Suppressor macrophage (primary cell): ENCODE measurements at regions not wholly inside any gene's neighbourhood (a gene's known extent, or its start where the extent isn't known, plus 50 kb on each side); places are given as distances from the start of the nearest gene placed in this dataset.
"Not testable (repeated sequence)": the region's sequence is repeated elsewhere in the genome, so short reads cannot be mapped to it uniquely, and the experiment has no call there.

Source experiments
- DNase-seq, 4 experiments: peaks; one replicate each; pipeline ENCODE4 v3.0.0-alpha.2; 2020 to 2022

GRCh38 chr7:29703830-29704229 lies 102.5 kb upstream of the WIPF3 start:
- not testable (repeated sequence) for DNase-seq

DNA sequence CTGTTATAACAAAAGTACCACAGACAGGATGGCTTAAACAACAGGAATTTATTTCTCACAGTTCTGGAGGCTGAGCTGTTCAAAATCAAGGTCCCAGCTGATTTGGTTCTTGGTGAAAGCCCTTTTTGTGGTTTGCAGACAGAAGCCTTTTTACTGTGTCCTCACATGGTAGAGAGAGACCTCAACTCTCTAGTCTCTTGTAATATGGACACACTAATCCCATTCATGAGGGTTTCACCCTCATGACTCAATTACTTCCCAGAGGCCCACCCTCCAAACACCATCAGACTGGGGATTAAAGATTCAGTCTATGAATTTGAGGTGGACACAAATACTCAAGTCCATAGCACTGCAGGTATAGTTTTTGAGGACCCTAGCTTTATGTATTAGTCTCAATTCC lies 97.3 kb upstream of the WIPF3 start:
- DNase-seq, result not testable (repeated sequence)

- DNase-seq, result not testable (repeated sequence)
Measured at GRCh38 chr7:29723127-29723526, 83.2 kb upstream of the WIPF3 start.

- DNase-seq, result no peak
Measured at GRCh38 chr7:29723599-29723998, 82.7 kb upstream of the WIPF3 start.

GRCh38 chr7:29729534-29730165 lies 76.7 kb upstream of the WIPF3 start:
- DNase-seq, result not testable (repeated sequence)

DNA sequence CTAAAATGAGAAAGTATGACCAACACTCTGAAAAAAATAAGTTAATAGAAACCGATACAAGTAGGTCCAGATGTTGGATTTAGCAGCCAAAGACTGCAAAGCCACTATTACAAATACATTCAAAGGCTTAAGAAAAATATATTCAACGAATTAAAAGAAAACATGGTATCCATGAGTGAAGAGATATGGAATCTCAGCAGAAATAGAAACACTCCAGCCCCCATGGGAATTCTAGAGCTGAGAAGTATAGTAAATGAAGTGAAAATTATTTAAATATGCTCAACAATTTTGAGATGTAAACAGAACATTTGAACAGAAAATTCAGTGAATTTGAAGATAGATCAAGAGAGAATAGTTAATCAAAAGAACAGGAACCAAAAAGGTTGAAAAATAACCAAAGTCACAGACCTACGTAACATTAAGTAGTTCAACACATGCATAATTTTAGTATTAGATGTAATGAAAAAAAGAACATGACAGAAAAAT lies 72.0 kb upstream of the WIPF3 start:
- DNase-seq, result no peak

DNA sequence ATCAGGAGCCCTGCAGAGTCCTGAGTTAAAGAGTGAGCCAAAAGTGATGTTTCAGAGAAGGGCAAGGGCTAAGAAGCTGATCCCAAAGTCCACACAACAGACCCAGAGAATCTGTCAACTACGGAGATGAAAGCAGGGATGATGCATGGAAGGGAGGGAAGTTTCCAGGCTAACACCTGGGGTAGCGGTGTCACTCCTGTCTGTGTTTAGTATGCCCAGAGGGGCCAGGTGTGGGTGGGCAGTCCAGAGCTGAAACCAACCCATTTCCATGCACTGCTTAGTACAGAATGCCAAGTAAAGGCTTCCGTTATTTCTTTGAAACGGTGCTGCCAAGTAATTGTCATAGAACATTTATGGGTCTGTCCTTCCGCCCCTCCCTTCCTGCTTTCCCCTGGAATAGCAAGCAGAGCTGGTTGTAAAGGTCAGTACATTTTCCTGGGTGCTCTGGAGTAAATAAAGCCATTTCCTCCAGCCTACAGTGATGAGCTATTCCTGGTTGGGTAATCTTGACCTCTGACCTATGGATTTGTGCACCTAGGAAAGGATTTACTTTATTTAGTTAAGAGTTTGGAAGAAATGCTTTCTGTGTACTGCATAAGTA lies 58.6 kb upstream of the WIPF3 start:
- DNase-seq, result not testable (repeated sequence)

GRCh38 chr7:29748286-29749099 lies 57.8 kb upstream of the WIPF3 start:
- DNase-seq, result peak; percentile 31 to 79 (median 56)

DNA sequence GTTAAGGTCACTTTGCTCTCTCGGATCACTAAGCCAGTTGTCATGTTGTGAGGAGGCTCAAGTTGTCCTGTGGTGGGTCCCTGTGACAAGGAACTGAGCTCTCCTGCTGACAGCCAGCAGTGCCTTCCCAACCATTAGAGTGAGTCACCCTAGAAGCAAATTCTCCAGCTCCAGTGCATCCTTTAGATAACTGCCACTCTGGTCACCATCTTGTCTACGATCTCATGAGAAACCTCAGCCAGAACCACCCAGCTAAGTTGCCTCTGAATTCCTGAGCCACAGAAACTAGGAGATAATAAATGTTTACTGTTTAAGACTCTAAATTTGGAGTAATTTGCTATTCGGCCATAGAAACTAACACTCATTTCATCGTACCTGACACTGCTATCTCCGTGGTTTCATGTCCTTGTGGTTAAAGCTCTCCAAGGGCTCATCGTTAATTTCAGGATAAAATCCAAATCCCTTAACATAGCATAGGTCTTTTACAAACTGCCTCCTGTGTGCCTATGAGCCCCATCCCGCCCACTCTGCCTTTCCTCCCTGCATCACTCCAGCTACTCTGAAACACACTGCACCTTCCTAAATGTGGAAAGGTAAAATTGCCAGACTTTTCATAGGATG lies 56.5 kb upstream of the WIPF3 start:
- no peak for DNase-seq

DNA sequence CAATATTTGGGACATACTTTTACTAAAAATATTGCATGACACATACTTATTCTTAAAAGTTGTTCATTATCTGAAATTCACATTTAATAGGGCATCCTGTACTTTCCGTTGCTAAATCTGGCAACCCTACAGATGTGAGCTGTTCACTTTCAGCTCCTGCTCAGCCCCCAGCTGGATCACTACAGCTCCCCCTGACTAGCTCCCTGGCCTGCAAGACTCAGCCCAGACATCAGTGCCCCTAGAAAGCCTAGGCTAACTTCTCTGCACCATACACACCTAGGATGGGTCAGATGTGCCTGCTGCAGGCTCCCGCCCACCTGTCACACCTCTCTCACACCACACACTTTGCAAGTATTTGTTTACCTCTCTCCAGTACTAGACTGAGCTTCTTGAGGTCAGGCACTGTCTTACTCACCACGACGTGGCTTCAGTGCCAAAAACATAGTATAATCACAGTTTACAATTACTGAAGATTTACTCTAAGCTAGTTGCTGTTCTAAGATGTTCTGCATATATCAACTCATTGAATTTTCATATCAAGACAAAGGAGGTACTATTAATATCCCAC lies 55.9 kb upstream of the WIPF3 start:
- not testable (repeated sequence) for DNase-seq

DNA sequence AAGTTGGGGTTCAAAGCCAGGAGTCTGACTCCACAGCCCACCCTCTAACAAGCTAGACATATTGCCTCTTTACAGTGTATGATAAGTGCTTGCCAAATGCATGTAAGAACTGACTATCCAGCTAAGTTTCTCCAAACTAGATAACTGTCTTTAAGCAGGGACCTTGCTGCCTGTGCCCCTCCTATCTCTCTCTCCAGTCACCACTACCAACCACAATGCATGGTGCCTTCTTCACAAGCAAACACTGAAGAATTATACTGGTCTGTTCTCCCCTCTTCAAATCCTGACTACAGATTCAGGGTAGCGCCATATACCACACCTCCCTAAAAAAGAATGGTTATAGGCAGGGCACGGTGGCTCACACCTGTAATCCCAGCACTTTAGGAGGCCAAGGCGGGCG lies 55.3 kb upstream of the WIPF3 start:
- not testable (repeated sequence) for DNase-seq

DNA sequence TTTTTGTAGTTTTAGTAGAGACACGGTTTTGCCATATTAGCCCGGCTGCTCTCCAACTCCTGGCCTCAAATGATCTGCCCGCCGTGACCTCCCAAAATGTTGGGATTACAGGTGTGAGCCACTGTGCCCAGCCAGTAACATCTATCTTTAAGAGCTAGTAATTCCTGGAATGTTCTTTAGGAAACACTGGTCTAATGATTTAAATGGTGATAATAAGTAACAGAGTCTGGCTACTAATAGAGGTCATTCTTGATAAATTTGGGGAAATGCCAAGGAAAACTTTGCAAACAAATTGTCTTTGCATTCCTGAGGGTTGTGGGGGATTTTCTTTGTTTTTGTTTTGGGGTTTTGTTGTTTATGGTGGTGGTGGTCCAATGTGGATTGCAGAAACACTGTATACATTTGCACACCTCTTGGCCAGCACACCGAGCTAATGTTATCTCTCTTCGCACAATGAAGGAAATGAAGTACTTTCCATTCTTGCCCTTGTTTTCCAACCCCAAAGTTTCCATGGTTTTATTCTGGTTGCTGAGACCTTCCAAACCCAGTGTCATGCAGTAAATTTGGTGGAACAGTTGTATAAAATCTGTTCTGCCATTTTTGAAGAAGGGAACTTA lies 51.3 kb upstream of the WIPF3 start:
- no peak for DNase-seq
